Epithelial cell of proximal tubule (primary cell): ENCODE measurements at regions not wholly inside any gene's neighbourhood (a gene's known extent, or its start where the extent isn't known, plus 50 kb on each side); places are given as distances from the start of the nearest gene placed in this dataset.

Experiments used
- DNase-seq: peaks from one replicate; pipeline ENCODE4 v3.0.0-alpha.2; 2011; ENCODE audit warnings: low read depth
- H3K4me3 ChIP-seq: 2 replicates; pipeline ENCODE4 v1.5.1; 2011; ENCODE audit warnings: low read depth, mild to moderate bottlenecking, low read length
- TF ChIP-seq, protein P1 (sequence below): conservative IDR thresholded peaks from 2 replicates; pipeline ENCODE4 v1.5.1; 2012; ENCODE audit warnings: low read depth, mild to moderate bottlenecking, low read length

DNA sequence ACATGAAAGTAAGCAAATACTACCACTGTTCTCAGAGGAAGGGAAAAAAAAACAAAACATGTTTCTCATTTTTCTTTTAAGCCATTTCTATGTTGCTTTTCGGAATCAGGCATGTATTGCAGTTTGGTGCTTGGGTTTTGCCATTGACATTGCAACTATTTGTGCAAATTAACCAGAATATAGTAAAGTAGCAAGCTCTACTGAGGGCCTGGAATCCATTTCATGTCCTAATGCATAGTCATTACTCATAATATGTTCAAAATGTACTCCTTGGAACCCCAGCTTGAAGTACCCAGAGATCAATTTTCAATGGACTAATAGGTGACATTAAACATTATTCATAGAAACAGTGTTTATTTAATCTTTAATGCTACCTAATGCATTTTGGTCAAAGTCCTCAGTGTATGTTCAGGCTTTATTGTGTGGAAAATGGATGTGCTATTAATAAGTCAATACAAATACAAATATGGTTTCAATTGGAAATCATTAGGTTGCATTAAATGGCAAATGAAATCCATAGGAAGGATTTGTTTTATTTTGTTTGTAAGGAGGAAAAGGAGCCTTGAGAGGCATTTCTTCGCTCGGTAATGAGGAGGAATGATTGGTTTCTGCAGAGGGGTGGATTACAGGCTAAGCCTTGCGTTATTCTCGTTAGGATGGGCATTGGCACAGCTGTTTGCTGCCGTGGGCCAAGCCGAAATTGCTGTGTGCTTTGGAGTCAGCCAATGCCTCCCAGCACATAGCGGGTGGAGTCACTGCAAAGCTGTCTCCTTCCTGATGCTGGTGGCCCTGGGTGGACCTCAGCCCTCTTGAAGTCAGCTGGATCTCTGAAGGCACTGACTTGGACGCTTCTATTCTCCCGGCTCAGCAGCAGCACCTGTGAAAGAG lies 56.4 kb downstream of the MYCN start:
- no peak overlapping the region for H3K4me3 ChIP-seq
- TF ChIP-seq, protein P1, sequence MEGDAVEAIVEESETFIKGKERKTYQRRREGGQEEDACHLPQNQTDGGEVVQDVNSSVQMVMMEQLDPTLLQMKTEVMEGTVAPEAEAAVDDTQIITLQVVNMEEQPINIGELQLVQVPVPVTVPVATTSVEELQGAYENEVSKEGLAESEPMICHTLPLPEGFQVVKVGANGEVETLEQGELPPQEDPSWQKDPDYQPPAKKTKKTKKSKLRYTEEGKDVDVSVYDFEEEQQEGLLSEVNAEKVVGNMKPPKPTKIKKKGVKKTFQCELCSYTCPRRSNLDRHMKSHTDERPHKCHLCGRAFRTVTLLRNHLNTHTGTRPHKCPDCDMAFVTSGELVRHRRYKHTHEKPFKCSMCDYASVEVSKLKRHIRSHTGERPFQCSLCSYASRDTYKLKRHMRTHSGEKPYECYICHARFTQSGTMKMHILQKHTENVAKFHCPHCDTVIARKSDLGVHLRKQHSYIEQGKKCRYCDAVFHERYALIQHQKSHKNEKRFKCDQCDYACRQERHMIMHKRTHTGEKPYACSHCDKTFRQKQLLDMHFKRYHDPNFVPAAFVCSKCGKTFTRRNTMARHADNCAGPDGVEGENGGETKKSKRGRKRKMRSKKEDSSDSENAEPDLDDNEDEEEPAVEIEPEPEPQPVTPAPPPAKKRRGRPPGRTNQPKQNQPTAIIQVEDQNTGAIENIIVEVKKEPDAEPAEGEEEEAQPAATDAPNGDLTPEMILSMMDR, result no peak
- no peak for DNase-seq
